Body of pancreas (tissue), 4 donors: ENCODE measurements at regions not wholly inside any gene's neighbourhood (a gene's known extent, or its start where the extent isn't known, plus 50 kb on each side); places are given as distances from the start of the nearest gene placed in this dataset.

Experiments used
- POLR2A ChIP-seq, 3 donors: fragments of 450-650 bp; IDR thresholded peaks; one replicate each; pipeline ENCODE4 v1.6.1; 2016; ENCODE audit warnings: antibody characterized with exemption in 3 of 3, mild to moderate bottlenecking in 2 of 3
- TF ChIP-seq, protein P1 (sequence below), 7 experiments: fragments of 450-650 bp in 4 of 7; fragments of 200-600 bp in 3 of 7; sonication (generic) in 3 of 7; IDR thresholded peaks; one replicate each; pipeline ENCODE4 v1.5.1; 2016 to 2019; ENCODE audit warnings: antibody characterized with exemption in 7 of 7

GRCh38 chr5:17336054-17336453 lies 118.6 kb downstream of the BASP1 start:
- TF ChIP-seq, protein P1, sequence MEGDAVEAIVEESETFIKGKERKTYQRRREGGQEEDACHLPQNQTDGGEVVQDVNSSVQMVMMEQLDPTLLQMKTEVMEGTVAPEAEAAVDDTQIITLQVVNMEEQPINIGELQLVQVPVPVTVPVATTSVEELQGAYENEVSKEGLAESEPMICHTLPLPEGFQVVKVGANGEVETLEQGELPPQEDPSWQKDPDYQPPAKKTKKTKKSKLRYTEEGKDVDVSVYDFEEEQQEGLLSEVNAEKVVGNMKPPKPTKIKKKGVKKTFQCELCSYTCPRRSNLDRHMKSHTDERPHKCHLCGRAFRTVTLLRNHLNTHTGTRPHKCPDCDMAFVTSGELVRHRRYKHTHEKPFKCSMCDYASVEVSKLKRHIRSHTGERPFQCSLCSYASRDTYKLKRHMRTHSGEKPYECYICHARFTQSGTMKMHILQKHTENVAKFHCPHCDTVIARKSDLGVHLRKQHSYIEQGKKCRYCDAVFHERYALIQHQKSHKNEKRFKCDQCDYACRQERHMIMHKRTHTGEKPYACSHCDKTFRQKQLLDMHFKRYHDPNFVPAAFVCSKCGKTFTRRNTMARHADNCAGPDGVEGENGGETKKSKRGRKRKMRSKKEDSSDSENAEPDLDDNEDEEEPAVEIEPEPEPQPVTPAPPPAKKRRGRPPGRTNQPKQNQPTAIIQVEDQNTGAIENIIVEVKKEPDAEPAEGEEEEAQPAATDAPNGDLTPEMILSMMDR (IDR thresholded peaks at IDR 0.05) = no peak
- TF ChIP-seq POLR2A (IDR thresholded peaks at IDR 0.05) = no peak
